DND-41 (cell line): ENCODE measurements at regions not wholly inside any gene's neighbourhood (a gene's known extent, or its start where the extent isn't known, plus 50 kb on each side); places are given as distances from the start of the nearest gene placed in this dataset.

Experiments used
- EZH2 ChIP-seq: IDR thresholded peaks from 3 replicates; pipeline ENCODE4 v1.6.1; 2012; ENCODE audit warnings: borderline replicate concordance, low read depth, mild to moderate bottlenecking, moderate library complexity, low read length, inconsistent platforms; ENCODE audit not compliant: severe bottlenecking
- TF ChIP-seq, protein P1 (sequence below): IDR thresholded peaks from 2 replicates; pipeline ENCODE4 v1.5.1; 2012; ENCODE audit warnings: borderline replicate concordance, low read length, moderate library complexity, mild to moderate bottlenecking; ENCODE audit not compliant: poor library complexity, severe bottlenecking; ENCODE audit errors: extremely low read depth

- TF ChIP-seq, protein P1, sequence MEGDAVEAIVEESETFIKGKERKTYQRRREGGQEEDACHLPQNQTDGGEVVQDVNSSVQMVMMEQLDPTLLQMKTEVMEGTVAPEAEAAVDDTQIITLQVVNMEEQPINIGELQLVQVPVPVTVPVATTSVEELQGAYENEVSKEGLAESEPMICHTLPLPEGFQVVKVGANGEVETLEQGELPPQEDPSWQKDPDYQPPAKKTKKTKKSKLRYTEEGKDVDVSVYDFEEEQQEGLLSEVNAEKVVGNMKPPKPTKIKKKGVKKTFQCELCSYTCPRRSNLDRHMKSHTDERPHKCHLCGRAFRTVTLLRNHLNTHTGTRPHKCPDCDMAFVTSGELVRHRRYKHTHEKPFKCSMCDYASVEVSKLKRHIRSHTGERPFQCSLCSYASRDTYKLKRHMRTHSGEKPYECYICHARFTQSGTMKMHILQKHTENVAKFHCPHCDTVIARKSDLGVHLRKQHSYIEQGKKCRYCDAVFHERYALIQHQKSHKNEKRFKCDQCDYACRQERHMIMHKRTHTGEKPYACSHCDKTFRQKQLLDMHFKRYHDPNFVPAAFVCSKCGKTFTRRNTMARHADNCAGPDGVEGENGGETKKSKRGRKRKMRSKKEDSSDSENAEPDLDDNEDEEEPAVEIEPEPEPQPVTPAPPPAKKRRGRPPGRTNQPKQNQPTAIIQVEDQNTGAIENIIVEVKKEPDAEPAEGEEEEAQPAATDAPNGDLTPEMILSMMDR = no peak
- no peak for TF ChIP-seq EZH2
Observed at GRCh38 chr13:79258489-79258888, 147.6 kb downstream of the RBM26 start.
